H9 (cell line): ENCODE measurements at regions not wholly inside any gene's neighbourhood (a gene's known extent, or its start where the extent isn't known, plus 50 kb on each side); places are given as distances from the start of the nearest gene placed in this dataset.

Experiments used
- DNase-seq: peaks from one replicate; pipeline ENCODE4 v3.0.0-alpha.2; 2017
- H2AFZ ChIP-seq: one replicate; pipeline ENCODE4 v1.6.1; 2013; ENCODE audit warnings: mild to moderate bottlenecking, low read length, control low read depth, moderate library complexity
- H2AK5ac ChIP-seq: 2 replicates; pipeline ENCODE4 v1.6.1; 2013; ENCODE audit warnings: low read length, control low read depth, mixed read lengths; ENCODE audit not compliant: insufficient read length
- H2BK120ac ChIP-seq: one replicate; pipeline ENCODE4 v1.6.1; 2013; ENCODE audit warnings: low read depth, mild to moderate bottlenecking, low read length, control low read depth, inconsistent platforms; ENCODE audit not compliant: poor library complexity, severe bottlenecking
- H2BK12ac ChIP-seq: 2 replicates; pipeline ENCODE4 v1.6.1; 2013; ENCODE audit warnings: low read length, control low read depth, mixed read lengths, low read depth; ENCODE audit not compliant: insufficient read length
- H2BK15ac ChIP-seq: 2 replicates; pipeline ENCODE4 v1.6.1; 2013; ENCODE audit warnings: low read depth, low read length, control low read depth
- H2BK20ac ChIP-seq: one replicate; pipeline ENCODE4 v1.6.1; 2013; ENCODE audit warnings: low read depth, mild to moderate bottlenecking, low read length, control low read depth, inconsistent platforms; ENCODE audit not compliant: poor library complexity, severe bottlenecking
- H2BK5ac ChIP-seq: 2 replicates; pipeline ENCODE4 v1.6.1; 2013; ENCODE audit warnings: low read length, control low read depth, mixed read lengths; ENCODE audit not compliant: insufficient read length
- H3K14ac ChIP-seq: 2 replicates; pipeline ENCODE4 v1.6.1; 2013; ENCODE audit warnings: low read length, control low read depth; ENCODE audit not compliant: insufficient read depth
- H3K18ac ChIP-seq: 2 replicates; pipeline ENCODE4 v1.6.1; 2013; ENCODE audit warnings: low read depth, mild to moderate bottlenecking, mixed read lengths, low read length, control low read depth; ENCODE audit not compliant: insufficient read length
- H3K23ac ChIP-seq: 2 replicates; pipeline ENCODE4 v1.6.1; 2013; ENCODE audit warnings: low read length, control low read depth, mixed read lengths, low read depth; ENCODE audit not compliant: insufficient read length
- H3K23me2 ChIP-seq: 2 replicates; pipeline ENCODE4 v1.6.1; 2013; ENCODE audit warnings: low read depth, mild to moderate bottlenecking, mixed read lengths, low read length, control low read depth; ENCODE audit not compliant: insufficient read length, poor library complexity, severe bottlenecking
- H3K27ac ChIP-seq: 2 replicates; pipeline ENCODE4 v1.5.1; 2013; ENCODE audit warnings: low read length, control low read depth, mixed read lengths, low read depth; ENCODE audit not compliant: insufficient read length
- H3K27me3 ChIP-seq: 2 replicates; pipeline ENCODE4 v1.6.1; 2013; ENCODE audit warnings: low read length, control low read depth, inconsistent platforms; ENCODE audit not compliant: insufficient read depth
- H3K4ac ChIP-seq: 2 replicates; pipeline ENCODE4 v1.6.1; 2013; ENCODE audit warnings: low read depth, mild to moderate bottlenecking, control low read depth, inconsistent platforms, low read length, moderate library complexity
- H3K4me1 ChIP-seq: 2 replicates; pipeline ENCODE4 v1.6.1; 2013; ENCODE audit warnings: low read length, control low read depth, inconsistent platforms; ENCODE audit not compliant: insufficient read depth
- H3K4me2 ChIP-seq: 2 replicates; pipeline ENCODE4 v1.6.1; 2013; ENCODE audit warnings: low read length, control low read depth, mixed read lengths; ENCODE audit not compliant: insufficient read length, insufficient read depth
- H3K56ac ChIP-seq: 2 replicates; pipeline ENCODE4 v1.6.1; 2013; ENCODE audit warnings: low read depth, mild to moderate bottlenecking, mixed read lengths, low read length, control low read depth; ENCODE audit not compliant: insufficient read length
- H3K79me1 ChIP-seq: 2 replicates; pipeline ENCODE4 v1.6.1; 2013; ENCODE audit warnings: low read depth, mild to moderate bottlenecking, moderate library complexity, low read length, control low read depth, inconsistent platforms; ENCODE audit not compliant: insufficient read depth, poor library complexity, severe bottlenecking
- H3K79me2 ChIP-seq: 2 replicates; pipeline ENCODE4 v1.6.1; 2013; ENCODE audit warnings: low read length, control low read depth, inconsistent platforms; ENCODE audit not compliant: insufficient read depth
- H3K9ac ChIP-seq: 2 replicates; pipeline ENCODE4 v1.6.1; 2013; ENCODE audit warnings: low read length, control low read depth, mixed read lengths; ENCODE audit not compliant: insufficient read length; ENCODE audit errors: extremely low read depth
- H3K9me3 ChIP-seq: one replicate; pipeline ENCODE4 v1.6.1; 2013; ENCODE audit warnings: low read depth, low read length, inconsistent platforms; ENCODE audit not compliant: control insufficient read depth
- H3T11ph ChIP-seq: one replicate; pipeline ENCODE4 v1.6.1; 2013; ENCODE audit warnings: mild to moderate bottlenecking, low read length, control low read depth, inconsistent platforms
- H4K20me1 ChIP-seq: one replicate; pipeline ENCODE4 v1.6.1; 2013; ENCODE audit not compliant: control insufficient read depth, insufficient read length, insufficient read depth
- H4K5ac ChIP-seq: 2 replicates; pipeline ENCODE4 v1.6.1; 2013; ENCODE audit warnings: low read depth, mild to moderate bottlenecking, mixed read lengths, low read length, control low read depth; ENCODE audit not compliant: insufficient read length
- H4K8ac ChIP-seq: replicated peaks from 2 replicates; pipeline ENCODE4 v1.6.1; 2013; ENCODE audit warnings: low read length, control low read depth, mixed read lengths, low read depth; ENCODE audit not compliant: insufficient read length
- H4K91ac ChIP-seq: 2 replicates; pipeline ENCODE4 v1.6.1; 2013; ENCODE audit warnings: low read depth, mild to moderate bottlenecking, moderate library complexity, mixed read lengths, low read length, control low read depth; ENCODE audit not compliant: insufficient read length
- H3K27ac Mint-ChIP-seq, 3 experiments: 2 replicates in 2 of 3; 3 replicates in 1 of 3; pipeline ENCODE4 v1.8.0; 2020 to 2021; ENCODE audit warnings: mixed read lengths in 3 of 3, mild to moderate bottlenecking in 1 of 3, moderate library complexity in 1 of 3
- H3K27me3 Mint-ChIP-seq: 2 replicates; pipeline ENCODE4 v1.8.0; 2021; ENCODE audit warnings: low read depth, mild to moderate bottlenecking, moderate library complexity, mixed read lengths
- H3K36me3 Mint-ChIP-seq, 3 experiments: 2 replicates in 2 of 3; 3 replicates in 1 of 3; pipeline ENCODE4 v1.8.0; 2020 to 2021; ENCODE audit warnings: low read depth in 3 of 3, mixed read lengths in 3 of 3; ENCODE audit not compliant: insufficient read depth in 1 of 3
- H3K4me1 Mint-ChIP-seq, 2 experiments: 2 replicates each; pipeline ENCODE4 v1.8.0; 2020; ENCODE audit warnings: mixed read lengths in 2 of 2
- H3K4me3 Mint-ChIP-seq, 2 experiments: 2 replicates in 1 of 2; 3 replicates in 1 of 2; pipeline ENCODE4 v1.8.0; 2020 to 2021; ENCODE audit warnings: mild to moderate bottlenecking in 2 of 2, mixed read lengths in 2 of 2, moderate library complexity in 1 of 2
- H3K9me3 Mint-ChIP-seq, 2 experiments: 2 replicates in 1 of 2; 3 replicates in 1 of 2; pipeline ENCODE4 v1.8.0; 2020; ENCODE audit warnings: mild to moderate bottlenecking in 2 of 2, mixed read lengths in 2 of 2, moderate library complexity in 1 of 2
- CTCF ChIP-seq: fragments of 200-600 bp; sonication (generic); conservative IDR thresholded peaks from 3 replicates; pipeline ENCODE4 v1.8.0; 2021; ENCODE audit warnings: antibody characterized with exemption, mild to moderate bottlenecking
- WGBS: extraction: QIAGEN DNeasy Blood & Tissue Kit; methylation state at CpG from one replicate; pipeline ENCODE4 v1.1.7; 2013; ENCODE audit warnings: missing lambda C conversion rate, low lambda C conversion rate, mixed read lengths; ENCODE audit not compliant: insufficient read length; ENCODE audit errors: extremely low coverage; 5-methylcytosine and 5-hydroxymethylcytosine counted together

GRCh38 chr13:82681535-82681934 lies 1200.7 kb downstream of the SLITRK1 start:
- H3K4me2 ChIP-seq = no peak overlapping the region
- H3K4me1 ChIP-seq = peaks cover 2% of the 10 kb centered on the region; the same call in 1 of the 2 replicates
- no peak for TF ChIP-seq CTCF
- no peak overlapping the region for H2BK20ac ChIP-seq
- Mint-ChIP-seq H3K27me3 (peaks cover 11% of the 10 kb centered on the region), H3K4me1 (peaks cover 11 to 17% of the 10 kb centered on the region in 2 experiments), H3K9me3 (peaks cover 17 to 22% of the 10 kb centered on the region in 2 experiments), H3K27ac (peak overlapping the region in 2 of 3 experiments; percentile 46 to 52; a peak in 2 of 7 replicates), H3K4me3 (no peak overlapping the region; a peak in 1 of 5 replicates), H3K36me3 (peaks cover 13 to 32% (median 15%) of the 10 kb centered on the region in 3 experiments)
- H3K9me3 ChIP-seq = peaks cover 4% of the 10 kb centered on the region
- no peak overlapping the region for H3K27ac ChIP-seq
- no peaks in the 10 kb centered on the region for H4K20me1 ChIP-seq
- no CpG with 5 or more reads among the region's 4 CpGs for WGBS
- H3K23ac ChIP-seq = no peak overlapping the region
- H2BK120ac ChIP-seq = no peak overlapping the region
- no peak overlapping the region for H2BK15ac ChIP-seq
- H3K56ac ChIP-seq = no peak overlapping the region
- H3K4ac ChIP-seq = no peak overlapping the region
- H3K18ac ChIP-seq = no peak overlapping the region
- H2AK5ac ChIP-seq = no peak overlapping the region
- H3K79me2 ChIP-seq = no peaks in the 10 kb centered on the region
- H2AFZ ChIP-seq = no peak overlapping the region
- H3K9ac ChIP-seq = no peak overlapping the region
- no peak overlapping the region for H2BK12ac ChIP-seq
- H4K8ac ChIP-seq = no peak overlapping the region
- H4K91ac ChIP-seq = no peak overlapping the region
- H3K79me1 ChIP-seq = no peaks in the 10 kb centered on the region
- H3K14ac ChIP-seq = no peak overlapping the region
- H4K5ac ChIP-seq = no peak overlapping the region
- peak; percentile 46 for DNase-seq
- H3K27me3 ChIP-seq = no peaks in the 10 kb centered on the region
- no peaks in the 10 kb centered on the region for H3K23me2 ChIP-seq
- no peak overlapping the region for H2BK5ac ChIP-seq
- no peak overlapping the region for H3T11ph ChIP-seq
